Right lobe of liver (tissue), 4 donors: ENCODE measurements at regions not wholly inside any gene's neighbourhood (a gene's known extent, or its start where the extent isn't known, plus 50 kb on each side); places are given as distances from the start of the nearest gene placed in this dataset.

Experiments used
- CTCF ChIP-seq, 4 donors: fragments of 200-600 bp in 3 of 4; fragments of 450-650 bp in 1 of 4; IDR thresholded peaks; one replicate each; pipeline versions ENCODE4 v1.5.1 to v1.8.0; 2016 to 2022; ENCODE audit warnings: antibody characterized with exemption in 4 of 4, mild to moderate bottlenecking in 2 of 4
- POLR2A ChIP-seq: fragments of 450-650 bp; IDR thresholded peaks from one replicate; pipeline ENCODE4 v1.6.1; 2017; ENCODE audit warnings: antibody characterized with exemption, mild to moderate bottlenecking
- donor health status: DM: no; HTN: no; CAD: no.
- donor health status: DM: no; HTN: no; CAD: no.
- donor health status: DM: no; HTN: yes; CAD: no.

DNA sequence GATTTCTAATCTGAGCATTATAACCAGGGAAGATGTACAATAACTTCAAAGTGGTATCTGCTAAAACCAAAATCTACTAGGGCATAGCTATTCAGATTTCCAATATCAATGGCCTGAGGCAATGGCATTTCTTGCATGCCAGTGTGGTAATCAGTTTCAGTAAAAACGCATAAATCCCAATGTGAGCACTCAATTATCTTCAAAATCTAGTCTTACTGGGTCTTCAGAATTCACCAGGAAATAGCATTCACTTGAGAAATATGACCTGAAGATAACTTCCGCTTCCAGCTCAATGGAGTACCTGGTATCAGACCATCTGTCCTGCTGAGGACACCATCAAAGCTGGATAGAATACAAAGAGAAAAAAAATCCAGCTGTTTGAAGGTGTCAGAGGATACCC is 72.4 kb downstream of the TRIL start:
- no peak for TF ChIP-seq CTCF (IDR thresholded peaks at IDR 0.05)
- no peak for TF ChIP-seq POLR2A
